ENCODE measurements at regions not wholly inside any gene's neighbourhood (a gene's known extent, or its start where the extent isn't known, plus 50 kb on each side); places are given as distances from the start of the nearest gene placed in this dataset.
"Not testable (repeated sequence)": the region's sequence is repeated elsewhere in the genome, so short reads cannot be mapped to it uniquely, and the experiment has no call there.

- DNase-seq (ENCODE audit: low read depth in 2 of 2) = no peak
Observed at GRCh38 chr16:25443994-25444393, 186.3 kb upstream of the ZKSCAN2 start.

DNA sequence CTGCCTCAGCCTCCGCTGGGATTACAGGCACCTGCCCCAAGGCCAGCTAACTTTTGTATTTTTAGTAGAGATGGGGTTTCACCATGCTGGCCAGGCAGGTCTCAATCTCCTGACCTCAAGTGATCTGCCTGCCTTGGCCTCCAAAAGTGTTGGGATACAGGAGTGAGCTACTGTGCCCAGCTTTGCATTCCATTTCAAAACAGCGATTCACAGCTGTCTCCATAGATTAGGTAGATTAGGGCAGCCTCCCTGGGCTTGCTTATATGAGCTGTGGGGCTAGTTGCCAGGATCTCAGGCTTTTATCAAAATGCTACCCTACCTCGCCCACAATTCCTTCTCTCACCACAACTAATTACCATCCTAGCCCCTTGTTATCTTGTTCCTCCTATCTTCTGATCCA lies 176.4 kb upstream of the ZKSCAN2 start:
- DNase-seq (ENCODE audit: low read depth in 2 of 2) = no peak

- DNase-seq (ENCODE audit: low read depth in 2 of 2) = no peak
Observed at GRCh38 chr16:25433388-25433787, 175.7 kb upstream of the ZKSCAN2 start.

DNA sequence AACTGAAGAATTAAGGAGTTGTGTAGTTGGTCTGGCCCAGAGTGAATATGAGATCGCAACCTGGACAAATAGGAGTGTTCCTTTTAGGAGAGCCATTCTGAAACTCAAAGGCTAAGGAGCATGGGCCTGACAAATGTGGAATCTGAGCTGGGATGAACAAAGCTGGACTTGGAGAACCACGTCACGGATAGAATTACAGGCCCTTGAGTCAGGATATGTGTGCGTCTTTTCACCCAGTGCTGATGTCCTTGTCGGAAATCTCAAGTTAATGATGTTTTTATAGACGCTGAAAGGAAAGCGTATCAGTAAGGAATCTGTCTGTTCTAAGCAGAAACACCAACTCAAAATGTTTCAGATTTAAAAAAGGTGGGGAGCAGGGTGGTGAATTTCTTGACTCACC lies 173.8 kb upstream of the ZKSCAN2 start:
- no peak for DNase-seq (ENCODE audit: low read depth in 2 of 2)

- no peak for DNase-seq (ENCODE audit: low read depth in 2 of 2)
Observed at GRCh38 chr16:25426829-25427228, 169.2 kb upstream of the ZKSCAN2 start.

GRCh38 chr16:25419681-25420080 lies 162.0 kb upstream of the ZKSCAN2 start:
- DNase-seq (ENCODE audit: low read depth in 2 of 2) = no peak

DNA sequence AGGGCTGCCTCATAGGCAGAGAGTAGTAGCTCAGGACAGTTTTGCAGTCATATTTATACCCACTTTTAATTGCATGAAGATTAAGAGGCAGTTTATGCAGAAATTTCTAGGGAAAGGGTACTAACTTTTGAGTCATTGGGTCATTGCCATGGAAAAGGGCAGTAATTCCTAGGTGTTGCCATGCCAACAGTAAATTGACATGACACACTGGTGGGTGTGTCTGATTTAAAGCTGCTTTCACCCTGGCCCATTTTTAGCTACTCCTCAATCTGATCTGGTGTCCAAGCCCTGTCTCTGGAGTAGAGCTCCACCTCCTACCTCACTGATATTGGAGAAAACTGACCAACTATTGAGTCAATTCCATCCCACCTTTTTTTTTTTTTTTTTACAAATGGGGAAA lies 161.5 kb upstream of the ZKSCAN2 start:
- DNase-seq (ENCODE audit: low read depth in 2 of 2) = no peak

GRCh38 chr16:25416002-25416401 lies 158.4 kb upstream of the ZKSCAN2 start:
- DNase-seq (ENCODE audit: low read depth in 2 of 2) = no peak

- DNase-seq (ENCODE audit: low read depth in 2 of 2) = no peak
Observed at GRCh38 chr16:25413975-25414374, 156.3 kb upstream of the ZKSCAN2 start.

DNA sequence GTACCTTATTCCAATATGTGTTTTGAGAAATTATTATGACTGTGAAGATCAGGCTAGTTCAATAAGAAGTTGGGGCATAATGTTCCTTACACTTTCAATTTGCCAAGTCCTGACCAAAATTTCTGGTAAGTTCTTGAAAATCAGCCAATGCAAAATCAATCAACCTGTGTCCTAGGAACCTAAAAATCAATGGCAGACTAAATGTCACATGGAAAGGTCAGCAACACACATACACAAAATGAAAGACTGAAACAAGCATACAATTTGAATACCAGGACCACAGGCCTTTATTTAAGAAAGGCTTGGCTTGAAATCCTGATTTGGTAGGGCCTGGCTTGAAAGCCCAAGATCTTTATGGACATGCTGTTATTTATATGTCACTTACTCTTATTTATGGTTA lies 155.5 kb upstream of the ZKSCAN2 start:
- no peak for DNase-seq (ENCODE audit: low read depth in 2 of 2)

DNA sequence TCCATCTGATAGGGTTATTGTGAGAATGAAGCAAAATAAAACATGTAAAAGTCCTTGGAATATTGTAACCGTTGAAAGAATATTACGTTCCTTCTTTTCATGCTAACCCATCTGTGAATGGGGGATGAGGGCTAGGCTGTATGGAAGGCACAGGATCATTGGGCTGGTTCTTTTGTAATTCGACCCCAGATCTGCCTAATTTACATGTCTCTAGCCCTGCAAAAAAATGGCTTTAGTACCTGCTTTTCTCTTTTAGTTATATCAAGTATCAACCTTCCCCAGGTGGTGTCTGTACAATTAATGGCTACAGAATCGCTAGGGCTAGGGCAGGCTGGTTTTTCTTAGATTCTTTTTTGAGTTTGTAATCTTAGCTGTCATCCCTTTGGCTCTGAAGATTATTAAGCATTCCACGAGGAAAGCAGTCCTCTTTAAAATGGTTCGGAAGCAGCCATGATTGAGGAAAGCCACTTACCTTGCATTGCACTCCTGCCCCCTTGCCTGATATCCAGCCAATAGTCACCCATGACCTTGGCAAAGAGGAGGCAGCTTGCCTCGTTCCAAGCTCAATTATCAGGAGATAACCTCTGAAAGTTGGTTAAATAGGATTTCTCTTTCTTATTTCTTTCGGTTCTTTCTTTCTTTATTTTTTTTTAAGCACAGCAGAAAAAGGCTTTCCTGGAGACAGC lies 153.9 kb upstream of the ZKSCAN2 start:
- DNase-seq (ENCODE audit: low read depth in 2 of 2) = no peak

DNA sequence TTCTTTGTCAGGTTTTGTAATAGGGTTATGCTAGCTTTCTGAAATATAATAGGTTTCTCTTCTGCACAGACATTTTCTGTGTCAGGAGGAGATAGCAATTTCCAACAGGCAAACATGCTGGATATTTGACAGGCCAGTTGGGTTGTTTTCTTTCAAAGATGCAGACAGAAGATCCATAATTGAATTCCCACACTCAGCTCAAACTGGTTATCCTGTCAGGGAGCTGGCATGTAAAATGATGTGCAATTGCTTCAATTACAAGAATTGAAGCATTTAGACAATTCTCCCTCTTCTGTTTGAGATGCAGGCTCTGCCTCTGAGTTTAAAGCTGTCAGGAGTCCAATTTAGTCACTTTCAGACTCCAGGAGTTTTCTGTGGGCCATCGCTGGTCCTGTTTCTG lies 146.2 kb upstream of the ZKSCAN2 start:
- no peak for DNase-seq (ENCODE audit: low read depth in 2 of 2)

GRCh38 chr16:25395528-25395927 lies 137.9 kb upstream of the ZKSCAN2 start:
- no peak for DNase-seq (ENCODE audit: low read depth in 2 of 2)

GRCh38 chr16:25390761-25391160 lies 133.1 kb upstream of the ZKSCAN2 start:
- DNase-seq (ENCODE audit: low read depth in 2 of 2) = no peak

GRCh38 chr16:25374556-25374955 lies 116.9 kb upstream of the ZKSCAN2 start:
- DNase-seq (ENCODE audit: low read depth in 2 of 2) = no peak

DNA sequence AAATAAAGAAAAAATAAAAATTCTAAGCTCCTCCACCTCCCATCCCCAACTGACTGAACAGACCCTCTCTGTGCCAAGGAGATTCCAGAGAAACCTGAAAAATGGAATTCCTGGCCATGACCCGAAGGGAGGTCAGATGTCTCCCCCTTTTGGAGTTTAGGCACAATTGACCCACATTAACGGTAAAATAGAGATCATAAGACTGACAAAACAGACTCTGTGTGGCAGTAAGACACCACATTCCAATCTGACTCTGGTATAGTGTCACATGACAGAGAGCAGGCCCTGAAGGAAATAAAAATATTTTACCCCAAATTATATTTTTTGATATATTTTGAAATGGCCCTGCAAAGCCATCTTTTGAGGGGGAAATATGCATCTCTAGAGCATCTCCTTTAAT lies 115.1 kb upstream of the ZKSCAN2 start:
- no peak for DNase-seq (ENCODE audit: low read depth in 2 of 2)

DNA sequence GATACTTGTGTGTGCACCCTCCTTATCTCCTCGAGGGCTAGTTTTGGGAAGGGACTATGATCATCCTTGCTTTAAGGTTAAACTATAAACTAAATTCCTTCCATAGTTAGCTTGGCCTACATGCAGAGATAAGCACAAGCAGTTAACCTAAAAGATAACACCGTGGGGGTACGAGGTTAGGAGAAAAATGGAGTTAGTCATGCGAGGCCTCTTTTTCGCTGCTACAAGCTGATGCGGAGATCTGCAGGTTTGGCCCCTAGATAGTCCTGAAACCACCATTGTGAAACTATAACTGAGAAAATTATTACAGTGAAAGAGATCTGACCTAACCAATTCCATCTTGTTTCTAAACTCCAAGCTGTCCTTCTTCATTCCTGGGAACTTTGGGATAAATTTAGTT lies 113.7 kb upstream of the ZKSCAN2 start:
- DNase-seq (ENCODE audit: low read depth in 2 of 2) = no peak

GRCh38 chr16:25370541-25370940 lies 112.9 kb upstream of the ZKSCAN2 start:
- no peak for DNase-seq (ENCODE audit: low read depth in 2 of 2)

DNA sequence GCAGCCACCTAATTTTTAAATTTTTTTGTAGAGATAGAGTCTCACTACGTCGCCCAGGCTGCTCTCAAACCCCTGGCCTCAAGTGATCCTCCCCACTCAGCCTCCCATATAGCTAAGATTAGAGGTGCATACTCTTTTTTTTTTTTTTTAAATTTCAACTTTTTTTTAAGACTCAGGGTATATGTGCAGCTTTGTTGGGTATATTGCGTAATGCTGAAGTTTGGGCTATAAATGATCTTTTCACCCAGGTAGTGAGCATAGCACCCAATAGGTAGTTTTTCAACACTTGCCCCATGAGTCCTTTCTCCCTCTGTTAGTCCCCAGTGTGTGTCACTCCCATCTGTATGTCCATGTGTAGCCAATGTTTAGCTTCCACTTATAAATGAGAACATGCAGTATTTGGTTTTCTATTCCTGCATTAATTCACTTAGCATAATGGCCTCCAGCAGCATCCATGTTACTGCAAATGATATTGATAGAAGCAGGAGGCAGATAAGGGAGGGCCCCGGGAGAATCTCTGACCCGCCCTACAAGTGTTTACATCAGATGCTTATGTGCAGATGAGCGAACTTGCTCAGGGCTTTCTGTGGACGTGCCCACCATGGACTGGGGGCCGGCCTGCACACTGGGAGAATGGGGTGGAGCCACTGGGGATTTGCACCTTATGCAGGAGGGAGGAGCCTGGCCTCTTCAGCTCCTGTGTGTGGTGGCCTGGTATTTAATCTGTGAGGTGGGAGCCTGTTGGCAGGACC lies 110.3 kb upstream of the ZKSCAN2 start:
- DNase-seq (ENCODE audit: low read depth in 2 of 2) = no peak

DNA sequence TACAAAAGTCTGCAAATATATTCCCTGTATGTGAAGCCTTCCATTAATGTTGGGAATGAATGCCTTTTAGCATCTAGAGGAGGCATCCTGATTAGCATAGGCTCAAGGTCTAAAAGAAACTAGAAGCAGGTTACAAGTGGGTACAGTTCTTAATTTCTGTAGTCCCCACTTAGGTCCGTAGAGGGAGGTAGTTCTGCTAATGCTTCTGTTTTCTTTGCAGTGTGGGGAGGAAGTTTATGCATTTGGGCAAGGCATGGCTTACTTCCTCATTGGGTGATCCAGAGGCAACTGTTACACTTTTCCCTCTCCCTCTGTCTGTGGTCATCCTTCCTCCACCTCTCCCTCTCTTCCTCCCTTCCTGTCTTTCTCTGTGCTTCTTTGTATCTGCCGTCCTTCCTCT lies 108.4 kb upstream of the ZKSCAN2 start:
- DNase-seq (ENCODE audit: low read depth in 2 of 2) = no peak

- not testable (repeated sequence) for DNase-seq (ENCODE audit: low read depth in 2 of 2)
Observed at GRCh38 chr16:25359516-25359915, 101.9 kb upstream of the ZKSCAN2 start.

DNA sequence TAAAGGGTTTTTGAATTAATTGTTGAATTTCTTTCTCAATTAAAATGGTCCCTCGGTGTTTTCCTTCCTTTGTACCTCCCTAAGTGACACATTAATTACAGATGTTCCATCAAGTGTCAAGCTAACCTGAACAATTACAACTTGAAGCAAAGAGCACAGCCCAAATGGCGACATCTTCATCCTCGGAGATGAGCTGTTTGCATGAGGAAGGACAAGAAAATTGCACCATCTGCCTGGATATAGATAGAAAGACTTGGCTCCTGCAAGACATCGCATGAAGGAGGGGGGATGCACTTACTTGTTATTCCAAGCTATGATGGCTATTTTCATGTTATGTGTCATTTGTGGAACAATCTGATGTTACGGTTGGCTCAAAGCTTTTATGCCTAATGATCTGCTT lies 86.4 kb upstream of the ZKSCAN2 start:
- DNase-seq (ENCODE audit: low read depth in 2 of 2) = no peak

DNA sequence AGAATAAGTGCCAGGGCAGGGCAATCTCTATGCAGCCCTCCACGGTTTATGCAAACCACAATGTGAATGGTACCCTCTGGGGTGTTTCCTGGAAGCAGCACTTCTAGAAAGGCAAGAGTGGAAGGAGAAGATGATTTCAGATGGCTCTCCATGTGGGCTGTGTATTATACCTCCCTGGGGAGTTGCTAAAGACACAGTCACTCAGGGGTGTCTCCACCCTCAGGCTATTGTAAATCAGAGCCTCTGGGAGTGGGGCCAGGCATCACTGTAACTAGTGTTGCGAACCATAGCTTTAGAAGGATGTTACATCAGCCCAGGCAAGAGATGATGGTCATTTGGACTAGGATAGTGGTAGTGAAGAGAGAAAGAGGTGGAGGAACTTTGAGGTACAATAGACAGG lies 83.3 kb upstream of the ZKSCAN2 start:
- no peak for DNase-seq (ENCODE audit: low read depth in 2 of 2)
